ENCODE measurements at regions not wholly inside any gene's neighbourhood (a gene's known extent, or its start where the extent isn't known, plus 50 kb on each side); places are given as distances from the start of the nearest gene placed in this dataset.
"Not testable (repeated sequence)": the region's sequence is repeated elsewhere in the genome, so short reads cannot be mapped to it uniquely, and the experiment has no call there.

DNA sequence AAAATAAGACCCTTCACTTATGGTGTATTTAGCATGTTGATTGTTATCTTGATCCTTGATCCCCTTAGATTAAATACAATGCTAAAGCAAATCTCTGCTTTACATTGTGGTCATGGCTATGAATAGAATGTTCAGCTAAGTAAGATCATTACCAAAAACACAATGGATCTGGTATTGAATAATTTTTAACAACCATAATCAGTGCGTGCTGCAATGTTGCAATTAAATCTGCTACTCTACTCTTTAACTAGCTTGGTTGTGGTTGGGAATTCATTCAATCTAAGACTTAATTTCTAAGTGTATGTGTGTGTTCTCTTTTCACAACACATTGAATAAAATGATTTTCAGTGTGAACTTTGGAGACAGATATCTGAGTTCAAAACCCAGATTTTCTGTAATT, 442.5 kb upstream of the ZNF804A start:
- no peak for DNase-seq

DNA sequence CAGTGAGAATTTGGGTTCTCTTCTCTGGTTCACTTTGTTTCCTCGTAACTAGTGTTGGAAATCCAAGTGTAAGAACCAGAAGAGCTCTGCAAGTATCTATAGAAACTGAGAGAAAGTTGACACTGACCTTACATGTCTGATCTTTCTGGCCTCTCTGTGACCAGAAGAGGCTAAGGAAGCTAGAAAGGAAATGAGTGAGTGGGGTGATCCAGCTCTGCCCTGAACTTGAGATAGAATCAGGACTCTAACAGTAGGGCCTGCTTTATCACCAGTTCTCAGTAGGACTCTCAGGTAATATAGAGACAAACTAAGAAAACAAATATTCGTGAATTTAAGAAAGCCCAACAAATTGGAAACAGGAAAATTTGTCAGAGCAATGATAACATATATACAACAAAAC, 441.2 kb upstream of the ZNF804A start:
- no peak for DNase-seq

DNA sequence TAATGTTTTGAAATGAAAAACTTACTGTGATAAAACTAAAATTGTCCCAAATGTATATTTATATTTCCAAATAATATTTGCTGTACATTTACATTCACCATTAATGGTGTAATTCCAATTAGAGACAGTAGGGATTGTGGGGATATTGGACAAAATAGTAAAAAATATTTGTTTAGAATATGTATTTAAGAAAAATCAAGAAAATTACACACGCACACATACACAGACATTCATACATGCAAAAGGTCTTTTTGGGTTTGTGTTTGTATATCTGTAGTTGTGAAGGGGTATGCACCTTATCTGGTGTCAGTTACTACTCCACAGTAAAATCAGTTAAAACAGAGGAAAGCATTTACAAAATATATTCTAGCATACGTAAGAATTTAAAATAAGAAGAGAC, 435.9 kb upstream of the ZNF804A start:
- DNase-seq = no peak

DNA sequence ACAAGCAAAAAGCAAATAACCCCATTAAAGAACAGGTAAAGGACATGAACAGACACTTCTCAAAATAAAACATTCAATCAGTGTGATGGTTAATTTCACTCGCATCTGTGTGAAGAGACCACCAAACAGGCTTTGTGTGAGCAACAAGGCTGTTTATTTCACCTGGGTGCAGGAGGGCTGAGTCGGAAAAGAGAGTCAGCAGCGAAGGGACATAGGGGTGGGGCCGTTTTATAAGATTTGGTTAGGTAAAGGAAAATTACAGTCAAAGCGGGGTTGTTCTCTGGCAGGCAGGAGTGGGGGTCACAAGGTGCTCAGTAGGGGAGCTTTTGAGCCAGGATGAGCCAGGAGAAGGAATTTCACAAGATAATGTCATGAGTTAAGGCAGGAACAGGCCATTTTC, 429.5 kb upstream of the ZNF804A start:
- DNase-seq = not testable (repeated sequence)

DNA sequence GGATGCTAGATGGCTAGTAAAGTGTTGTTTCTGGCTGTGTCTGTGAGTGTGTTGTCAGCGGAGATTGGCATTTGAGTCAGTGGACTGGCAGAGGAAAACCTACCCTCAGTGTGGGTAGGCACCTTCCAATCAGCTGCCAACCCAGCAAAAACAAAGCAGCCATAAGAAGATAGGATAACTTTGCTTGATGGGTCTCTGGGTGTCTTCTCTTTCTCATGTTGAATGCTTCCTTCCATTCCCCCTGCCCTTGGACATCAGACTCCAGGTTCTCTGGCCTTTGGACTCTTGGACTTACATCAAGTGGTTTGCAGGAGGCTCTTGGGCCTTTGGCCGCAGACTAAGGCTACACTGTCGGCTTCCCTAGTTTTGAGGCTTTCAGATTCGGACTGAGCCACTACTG, 429.0 kb upstream of the ZNF804A start:
- DNase-seq = no peak

DNA sequence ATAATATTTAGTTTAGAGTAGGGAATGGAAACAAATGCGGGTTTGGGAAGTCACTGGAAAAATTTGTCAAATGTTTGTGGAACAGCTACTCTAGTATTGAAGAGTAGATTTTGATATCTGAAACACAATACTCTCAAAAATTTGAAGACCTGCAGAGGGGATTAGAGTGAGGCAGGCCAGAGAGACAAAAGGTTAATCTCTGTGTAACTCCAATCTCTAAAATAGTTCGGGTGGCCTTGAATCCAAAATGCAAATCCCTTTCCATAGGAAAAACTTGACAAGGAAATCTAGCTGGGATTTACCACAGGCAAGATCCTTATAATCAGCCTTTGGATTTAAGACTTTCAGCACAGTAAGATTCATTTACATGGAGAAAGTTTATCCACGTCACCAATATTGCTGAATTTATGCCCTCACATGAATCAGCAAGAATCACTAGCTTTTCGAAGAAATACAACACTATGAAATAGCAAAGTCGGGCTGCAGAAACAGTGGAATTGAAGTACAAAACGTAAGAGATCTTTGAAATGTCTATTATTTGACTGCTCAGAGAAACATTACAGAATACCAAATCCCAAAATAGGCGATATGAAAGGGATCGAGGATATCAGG, 423.7 kb upstream of the ZNF804A start:
- no peak for DNase-seq

DNA sequence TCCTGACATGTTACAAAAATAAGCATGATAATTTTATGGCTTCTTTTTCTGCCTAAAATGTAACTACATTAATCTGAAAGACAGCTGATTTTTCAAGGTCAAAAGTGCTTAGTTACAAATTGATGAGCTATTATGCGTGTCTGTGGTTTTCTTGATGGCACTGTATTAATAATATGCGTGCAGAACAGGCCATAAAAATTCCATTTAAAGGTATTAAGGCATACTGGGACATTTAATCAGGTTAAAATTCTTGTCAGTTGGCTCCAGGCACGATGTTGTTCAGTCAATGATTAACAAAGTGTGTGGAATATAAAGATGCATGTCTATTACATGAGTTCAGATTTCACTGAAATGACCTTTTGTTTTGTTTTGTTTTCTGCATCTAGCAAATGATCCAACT, 420.1 kb upstream of the ZNF804A start:
- DNase-seq = no peak

DNA sequence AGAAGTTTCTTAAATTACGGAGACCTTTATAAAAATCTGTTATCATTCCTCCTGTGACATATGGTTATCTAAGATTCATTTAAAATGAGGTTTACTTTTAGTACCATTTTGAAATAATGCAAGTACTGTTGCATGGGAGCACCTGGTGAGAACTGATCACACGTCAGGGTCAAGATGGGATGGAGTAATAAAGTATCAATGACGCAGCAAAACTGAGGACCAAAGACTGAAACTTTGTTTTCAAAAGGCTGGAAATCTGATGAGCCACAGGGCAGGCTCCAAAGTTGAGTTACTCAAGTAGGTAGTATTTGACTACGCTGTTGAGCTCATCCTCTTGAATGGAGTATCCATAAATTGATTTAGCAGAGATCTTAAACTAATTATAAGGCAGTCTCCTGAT, 411.9 kb upstream of the ZNF804A start:
- DNase-seq = no peak

DNA sequence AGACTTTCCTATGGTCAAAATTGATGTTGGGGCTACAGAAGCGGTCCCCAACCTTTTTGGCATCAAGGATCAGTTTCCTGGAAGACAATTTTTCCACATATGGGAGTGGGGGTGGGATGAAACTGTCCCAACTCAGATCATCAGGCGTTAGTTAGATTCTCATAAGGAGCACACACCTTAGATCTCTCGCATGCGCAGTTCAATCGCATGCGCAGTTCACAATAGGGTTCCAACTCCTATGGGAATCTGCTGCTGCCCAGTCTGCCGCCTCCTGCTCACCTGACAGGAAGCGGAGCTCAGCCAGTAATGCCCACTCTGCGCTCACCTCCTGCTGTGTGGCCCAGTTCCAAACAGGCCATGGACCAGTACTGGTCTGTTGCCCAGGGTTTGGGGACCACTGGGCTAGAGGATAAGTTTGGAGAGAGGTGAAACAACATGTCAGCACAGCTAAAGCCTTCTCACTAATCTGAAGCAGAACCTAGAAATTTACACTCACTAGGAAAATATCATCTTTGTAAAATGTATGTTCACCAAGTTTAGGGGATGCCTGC, 410.8 kb upstream of the ZNF804A start:
- no peak for DNase-seq

DNA sequence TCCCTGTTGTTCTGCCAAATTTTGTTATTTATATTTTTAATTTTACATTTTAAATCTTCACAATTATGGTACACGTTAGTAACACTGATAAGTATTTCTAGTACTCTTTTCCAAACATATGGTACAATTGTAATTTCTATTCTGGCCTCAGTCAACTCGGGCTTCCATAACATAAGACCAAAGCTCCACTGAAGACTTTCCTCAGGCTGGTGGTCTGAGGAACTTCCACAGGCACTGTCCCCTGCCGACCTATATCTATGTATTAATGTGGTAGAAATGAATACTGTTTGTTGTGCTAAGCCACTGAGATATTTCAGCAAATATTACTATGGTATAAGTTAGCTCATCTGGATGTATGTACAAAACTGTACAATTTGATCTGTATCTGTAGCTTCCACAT, 407.6 kb upstream of the ZNF804A start:
- DNase-seq = no peak

DNA sequence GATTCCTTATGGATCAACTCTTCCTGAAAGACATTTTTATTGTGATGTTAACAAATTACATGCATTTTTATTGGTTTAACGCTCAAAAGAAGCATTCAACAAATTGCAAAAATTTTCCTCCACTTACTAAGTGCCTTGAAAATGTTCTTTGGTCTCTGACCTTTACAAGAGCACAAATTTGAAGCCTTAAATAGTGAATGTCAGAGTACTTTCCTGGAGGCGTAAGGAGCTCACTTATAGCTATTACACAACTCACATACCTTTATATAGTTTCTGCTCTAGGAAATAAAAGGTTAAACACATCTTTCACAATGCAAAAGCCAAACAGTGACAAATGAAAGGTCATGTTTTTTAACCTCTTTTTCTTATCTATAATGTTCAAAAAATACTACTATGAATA, 405.7 kb upstream of the ZNF804A start:
- DNase-seq = no peak

DNA sequence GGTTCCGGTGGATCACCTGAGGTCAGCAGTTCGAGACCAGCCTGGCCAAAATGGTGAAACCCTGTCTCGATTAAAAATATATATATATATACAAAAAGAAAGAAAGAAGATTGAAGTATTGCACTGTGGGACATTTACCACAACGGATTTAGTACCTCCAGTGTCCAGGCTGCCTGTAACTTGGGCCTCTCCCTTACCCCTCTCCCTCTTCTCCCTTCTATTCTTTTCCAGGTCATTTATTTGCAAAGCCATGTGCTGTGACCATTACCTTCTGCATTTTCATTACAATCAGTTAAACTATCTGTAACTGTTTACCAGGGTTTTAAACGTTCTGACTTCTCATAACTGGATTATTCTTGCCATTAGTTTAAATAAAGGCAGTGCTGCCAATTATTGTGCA, 400.9 kb upstream of the ZNF804A start:
- no peak for DNase-seq

DNA sequence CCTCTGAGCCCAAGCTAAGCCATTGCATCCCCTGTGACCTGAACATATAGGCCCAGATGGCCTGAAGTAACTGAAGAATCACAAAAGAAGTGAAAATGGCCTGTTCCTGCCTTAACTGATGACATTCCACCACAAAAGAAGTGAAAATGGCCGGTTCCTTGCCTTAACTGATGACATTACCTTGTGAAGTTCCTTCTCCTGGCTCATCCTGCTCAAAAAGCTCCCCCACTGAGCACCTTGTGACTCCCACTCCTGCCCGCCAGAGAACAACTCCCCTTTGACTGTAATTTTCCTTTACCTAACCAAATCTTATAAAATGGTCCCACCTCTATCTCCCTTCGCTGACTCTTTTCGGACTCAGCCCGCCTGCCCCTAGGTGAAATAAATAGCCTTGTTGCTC, 399.5 kb upstream of the ZNF804A start:
- DNase-seq = not testable (repeated sequence)

DNA sequence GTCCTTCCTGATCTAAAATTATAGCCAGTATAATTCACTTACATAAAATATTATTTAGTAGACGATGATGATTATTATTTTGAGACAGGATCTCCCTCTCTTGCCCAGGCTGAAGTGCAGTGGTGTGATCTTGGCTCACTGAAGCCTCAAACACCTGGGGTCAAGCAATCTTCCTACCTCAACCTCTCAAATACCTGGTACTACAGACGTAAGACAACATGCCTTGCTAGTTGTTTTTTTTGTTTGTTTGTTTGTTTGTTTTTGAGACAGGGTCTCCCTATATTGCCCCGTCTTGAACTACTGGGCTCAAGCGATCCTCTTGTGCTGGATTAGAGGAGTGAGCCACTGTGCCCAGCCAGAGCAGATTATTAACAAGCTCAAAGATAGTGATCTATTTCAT, 399.1 kb upstream of the ZNF804A start:
- no peak for DNase-seq

DNA sequence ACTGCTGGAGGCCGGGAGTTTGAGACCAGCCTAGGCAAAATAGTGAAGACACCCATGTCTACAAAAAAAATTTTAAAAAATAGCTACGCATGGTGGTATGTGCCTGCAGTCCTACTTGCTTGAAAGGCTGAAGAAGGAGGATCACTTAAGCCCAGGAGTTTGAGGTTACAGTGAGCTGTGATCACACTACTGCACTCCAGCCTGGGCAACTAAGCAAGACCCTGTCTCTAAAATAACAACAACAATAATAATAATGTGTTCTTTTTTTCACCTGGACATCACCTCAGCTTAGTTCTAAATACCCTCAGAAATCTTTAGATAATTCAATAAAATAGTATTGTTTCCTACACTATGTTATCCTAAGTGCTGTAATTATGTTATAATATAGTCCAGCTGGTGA, 397.1 kb upstream of the ZNF804A start:
- DNase-seq = no peak

DNA sequence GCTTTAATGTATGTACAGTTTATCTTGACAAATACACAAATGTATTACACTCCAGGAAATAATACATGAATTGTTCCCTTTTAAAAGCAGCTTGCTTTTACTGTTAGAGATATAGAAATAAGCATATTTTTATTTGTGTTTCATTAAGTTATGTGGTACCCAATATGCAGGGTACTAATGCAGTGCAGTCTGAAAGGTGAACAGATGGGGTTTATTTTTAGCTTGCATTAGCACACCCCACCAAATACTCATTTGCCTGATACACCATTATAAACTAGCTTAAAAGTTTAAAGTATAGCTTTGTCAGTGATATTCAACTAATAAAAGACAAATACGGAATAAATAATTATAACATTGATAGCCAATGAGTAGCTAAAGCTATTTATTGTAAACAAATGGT, 394.7 kb upstream of the ZNF804A start:
- no peak for DNase-seq

DNA sequence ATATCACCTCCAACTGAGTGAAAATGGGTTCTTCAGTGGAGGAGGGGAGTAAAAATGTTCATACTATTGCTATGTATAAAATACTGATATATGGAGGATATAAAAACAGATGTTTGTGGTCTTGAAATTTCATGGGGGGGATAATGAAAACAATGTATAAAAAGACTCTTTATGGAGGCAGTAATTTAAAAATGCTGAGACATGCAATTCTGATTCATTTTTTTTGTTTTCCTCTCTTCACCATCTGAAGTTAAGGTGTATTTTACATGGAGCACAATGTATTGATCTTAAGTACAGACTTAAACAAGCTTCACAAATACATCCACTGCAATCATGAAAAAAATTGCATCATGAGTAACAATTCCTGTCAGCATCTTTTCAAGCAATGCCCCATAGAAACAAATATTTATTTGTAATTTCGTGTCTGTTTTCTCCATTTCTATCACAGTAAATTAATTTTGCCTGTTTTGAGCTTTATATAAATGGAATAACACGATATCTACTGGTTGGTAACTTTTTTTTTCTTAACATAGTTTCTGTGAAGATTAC, 393.2 kb upstream of the ZNF804A start:
- no peak for DNase-seq

DNA sequence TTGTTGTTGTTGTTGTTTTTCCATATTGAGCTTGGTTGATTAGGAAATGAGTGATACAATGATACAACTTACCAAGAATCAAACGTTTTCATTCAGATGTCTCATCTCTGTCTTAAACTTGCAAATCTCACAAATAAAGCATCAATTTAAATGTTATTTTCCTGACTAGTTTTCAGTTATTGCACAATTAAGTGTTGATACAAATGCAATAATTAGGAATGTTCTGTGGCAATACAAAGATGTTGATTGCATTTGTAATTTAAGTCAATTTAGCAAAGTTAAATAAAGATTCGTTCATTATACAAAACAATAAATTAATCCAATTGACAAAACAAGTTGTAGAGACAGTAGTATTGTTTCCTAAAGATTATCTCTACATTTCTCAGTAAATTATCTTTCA, 392.3 kb upstream of the ZNF804A start:
- DNase-seq = no peak

DNA sequence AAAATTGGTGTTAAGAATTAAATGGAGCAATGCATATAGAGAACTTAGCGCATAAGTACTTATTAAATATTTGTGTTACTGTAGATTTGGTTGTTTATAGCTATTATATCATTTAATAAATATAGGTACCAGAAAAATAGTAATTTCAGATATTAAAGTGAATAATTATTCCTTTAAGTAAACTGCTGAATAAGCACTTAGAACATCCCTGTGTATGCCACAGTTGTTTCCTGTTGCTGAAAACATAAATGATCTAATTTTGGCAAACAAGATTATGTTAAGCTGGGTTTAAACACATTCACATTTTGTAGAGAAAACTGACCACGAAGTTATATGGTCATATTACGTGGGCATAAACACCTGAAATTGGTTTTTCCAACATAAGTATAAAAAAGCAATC, 388.0 kb upstream of the ZNF804A start:
- DNase-seq = no peak

DNA sequence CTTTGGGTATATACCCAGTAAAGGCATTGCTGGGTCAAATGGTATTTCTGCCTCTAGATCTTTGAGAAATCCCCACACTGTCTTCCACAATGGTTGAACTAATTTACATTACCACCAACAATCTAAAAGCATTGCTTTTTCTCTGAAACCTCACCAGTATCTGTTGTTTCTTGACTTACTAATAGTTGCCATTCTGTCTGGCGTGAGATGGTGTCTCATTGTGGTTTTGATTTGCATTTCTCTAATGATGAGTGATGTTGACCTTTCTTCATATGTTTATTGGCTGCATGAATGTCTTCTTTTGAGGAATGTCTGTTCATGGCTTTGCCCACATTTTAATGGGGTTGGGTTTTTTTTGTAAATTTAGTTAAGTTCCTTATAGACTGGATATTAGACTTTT, 382.6 kb upstream of the ZNF804A start:
- no peak for DNase-seq

DNA sequence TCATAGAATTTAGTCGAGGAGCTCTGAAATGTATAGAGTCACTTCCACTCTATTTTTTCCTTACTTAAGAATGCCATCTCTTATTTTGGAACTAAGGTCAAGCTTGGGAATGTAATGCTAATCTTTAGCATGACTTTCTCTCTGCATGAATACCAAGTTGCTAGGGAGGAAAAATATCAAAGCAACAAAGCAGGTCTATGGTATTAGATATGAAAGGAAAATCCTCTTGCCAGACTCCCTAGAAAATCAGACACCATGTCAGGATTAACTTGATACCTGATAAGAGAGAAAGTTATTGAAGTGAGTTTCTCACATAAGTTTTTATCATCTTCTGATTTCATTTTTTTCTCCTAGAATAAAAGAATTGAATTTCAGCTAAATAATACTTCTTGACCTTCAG, 341.7 kb upstream of the ZNF804A start:
- no peak for DNase-seq

DNA sequence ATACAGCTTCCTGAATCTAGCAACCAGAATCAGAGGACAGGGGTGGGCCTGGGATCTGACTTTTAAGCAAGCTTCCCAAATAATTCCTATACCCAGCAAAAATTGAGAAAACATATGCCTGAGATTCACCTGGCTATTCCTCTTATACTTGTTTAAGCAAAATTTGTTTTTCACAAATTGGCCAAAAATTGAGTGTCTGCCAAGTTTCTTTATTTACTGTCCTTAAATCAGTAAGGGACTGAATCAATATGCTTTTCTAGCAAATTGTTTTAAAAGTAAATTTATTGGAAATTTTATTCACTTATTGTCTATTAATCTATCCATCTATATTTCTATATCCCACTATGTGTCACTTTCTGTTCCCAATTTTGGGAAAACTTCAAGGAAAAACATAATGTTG, 337.0 kb upstream of the ZNF804A start:
- DNase-seq = no peak

DNA sequence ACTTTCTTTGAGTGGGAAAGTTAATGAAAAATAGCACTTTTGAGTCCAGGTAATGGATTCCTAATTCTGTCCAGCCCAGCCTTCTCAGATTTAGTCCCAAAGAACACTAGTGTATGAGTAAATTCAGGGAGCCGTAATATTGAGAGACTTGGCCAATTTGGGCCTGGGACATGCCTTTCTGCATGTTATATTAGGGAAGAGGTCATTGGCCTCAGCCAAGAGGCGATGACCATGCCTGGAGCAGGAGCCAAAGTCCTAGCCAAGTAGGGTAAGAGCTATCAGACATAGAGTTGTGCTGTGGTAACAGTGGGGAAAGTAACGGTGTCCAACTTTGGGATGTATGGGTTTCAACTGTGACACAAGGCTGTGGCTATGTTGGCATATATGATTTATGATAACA, 336.5 kb upstream of the ZNF804A start:
- no peak for DNase-seq

DNA sequence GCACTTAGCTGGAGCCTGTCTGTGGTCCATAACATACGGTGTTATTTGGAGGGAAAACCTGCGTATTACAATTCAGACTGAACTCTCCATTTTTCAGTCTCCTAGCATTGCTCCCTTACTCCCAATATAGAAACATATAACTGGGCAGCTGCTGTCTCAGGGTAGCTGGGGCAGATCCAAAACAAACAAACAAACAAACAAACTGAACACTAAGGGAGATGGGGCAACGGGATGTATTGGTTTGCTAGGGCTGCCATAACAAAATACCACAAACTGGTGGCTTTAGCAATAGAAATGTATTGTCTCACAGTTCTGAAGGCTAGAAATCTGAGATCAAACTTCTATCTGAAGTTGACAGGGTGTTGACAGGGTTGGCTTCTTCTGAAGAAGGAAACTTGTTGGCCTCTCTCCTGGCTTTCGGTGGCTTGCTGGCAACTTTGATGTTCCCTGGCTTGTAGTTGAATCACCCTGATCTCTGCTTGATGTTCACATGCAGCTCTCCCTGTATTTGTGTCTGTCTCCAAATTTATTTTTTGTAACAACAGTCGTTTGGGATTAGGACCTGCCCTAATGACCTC, 329.3 kb upstream of the ZNF804A start:
- DNase-seq = no peak

DNA sequence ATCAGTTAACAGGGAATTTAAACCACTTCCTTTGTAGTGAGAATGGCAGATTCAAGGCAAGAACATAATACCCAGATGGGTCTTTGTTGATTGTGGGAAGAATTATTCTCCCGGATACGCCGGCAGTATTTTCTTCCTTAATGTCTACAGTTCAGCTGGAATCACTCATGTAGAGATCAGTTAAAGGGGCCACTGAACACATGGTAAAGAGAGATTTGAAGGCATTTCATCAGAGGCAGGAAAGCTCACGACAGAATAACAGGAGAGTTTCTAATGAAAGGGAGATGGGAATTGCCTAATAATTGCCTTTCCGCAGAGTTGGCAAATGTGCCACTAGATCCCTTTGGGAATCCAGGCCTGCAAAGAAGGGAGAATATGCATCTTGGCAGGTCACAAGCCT, 327.7 kb upstream of the ZNF804A start:
- DNase-seq = no peak
